GM23338 (cell line): ENCODE measurements at regions not wholly inside any gene's neighbourhood (a gene's known extent, or its start where the extent isn't known, plus 50 kb on each side); places are given as distances from the start of the nearest gene placed in this dataset.

Experiments
- ATAC-seq: fragments of 200-7000 bp; cut with Tn5 transposase; 3 replicates; pipeline ENCODE4 v1.9.1; 2020
- DNase-seq: peaks from one replicate; pipeline ENCODE4 v3.0.0-alpha.2; 2015; ENCODE audit warnings: low spot score
- H2AFZ ChIP-seq: fragments of 200-600 bp; sonication (generic); 2 replicates; pipeline ENCODE4 v1.8.0; 2016; ENCODE audit warnings: antibody characterized with exemption, mild to moderate bottlenecking, moderate library complexity
- H3F3A ChIP-seq: fragments of 200-600 bp; sonication (generic); replicated peaks from 2 replicates; pipeline ENCODE4 v1.8.0; 2017; ENCODE audit warnings: antibody characterized with exemption, mixed run types, low read depth
- H3K27ac ChIP-seq: fragments of 200-600 bp; sonication (generic); 2 replicates; pipeline ENCODE4 v1.6.1; 2016; ENCODE audit warnings: low read depth
- H3K27me3 ChIP-seq: fragments of 200-600 bp; sonication (generic); 2 replicates; pipeline ENCODE4 v1.8.0; 2016; ENCODE audit warnings: mild to moderate bottlenecking, mixed run types, moderate library complexity; ENCODE audit not compliant: insufficient read depth
- H3K36me3 ChIP-seq: fragments of 200-600 bp; sonication (generic); 2 replicates; pipeline ENCODE4 v1.8.0; 2016; ENCODE audit warnings: mild to moderate bottlenecking; ENCODE audit not compliant: insufficient read depth
- H3K4me1 ChIP-seq: fragments of 200-600 bp; sonication (generic); 2 replicates; pipeline ENCODE4 v1.8.0; 2016; ENCODE audit warnings: mild to moderate bottlenecking, moderate library complexity; ENCODE audit not compliant: insufficient read depth
- H3K4me2 ChIP-seq: fragments of 200-600 bp; sonication (generic); 2 replicates; pipeline ENCODE4 v1.7.1; 2017; ENCODE audit warnings: mixed run types
- H3K4me3 ChIP-seq: fragments of 200-600 bp; sonication (generic); 2 replicates; pipeline ENCODE4 v1.6.1; 2016; ENCODE audit warnings: mixed run types
- H3K79me2 ChIP-seq: fragments of 200-600 bp; sonication (generic); replicated peaks from 2 replicates; pipeline ENCODE4 v1.8.0; 2017; ENCODE audit warnings: mild to moderate bottlenecking; ENCODE audit not compliant: insufficient read depth
- H3K9me2 ChIP-seq: fragments of 200-600 bp; sonication (generic); 2 replicates; pipeline ENCODE4 v1.8.0; 2017; ENCODE audit not compliant: insufficient read depth
- H4K20me1 ChIP-seq: fragments of 200-600 bp; sonication (generic); replicated peaks from 2 replicates; pipeline ENCODE4 v1.8.0; 2017; ENCODE audit warnings: mild to moderate bottlenecking; ENCODE audit not compliant: insufficient read depth
- H3K27ac Mint-ChIP-seq: 2 replicates; pipeline ENCODE4 v1.8.0; 2020; ENCODE audit warnings: inconsistent platforms, mild to moderate bottlenecking, moderate library complexity, mixed read lengths
- H3K27me3 Mint-ChIP-seq: 3 replicates; pipeline ENCODE4 v1.8.0; 2022; ENCODE audit warnings: low read depth, mild to moderate bottlenecking, moderate library complexity, mixed read lengths, inconsistent platforms; ENCODE audit not compliant: insufficient read depth, poor library complexity
- H3K36me3 Mint-ChIP-seq: 3 replicates; pipeline ENCODE4 v1.8.0; 2021; ENCODE audit warnings: low read depth, mild to moderate bottlenecking, inconsistent platforms, moderate library complexity, mixed read lengths
- H3K4me1 Mint-ChIP-seq: 3 replicates; pipeline ENCODE4 v1.8.0; 2020; ENCODE audit warnings: mild to moderate bottlenecking, inconsistent platforms, mixed read lengths
- H3K4me3 Mint-ChIP-seq: 3 replicates; pipeline ENCODE4 v1.8.0; 2021; ENCODE audit warnings: moderate library complexity, mild to moderate bottlenecking, inconsistent platforms, mixed read lengths
- H3K9me3 Mint-ChIP-seq: 3 replicates; pipeline ENCODE4 v1.8.0; 2020; ENCODE audit warnings: moderate library complexity, mild to moderate bottlenecking, inconsistent platforms, mixed read lengths
- CREB1 ChIP-seq: fragments of 250-450 bp; sonication (Bioruptor Pico); IDR thresholded peaks from 2 replicates; pipeline ENCODE4 v1.5.0; 2020; ENCODE audit warnings: low read depth, mild to moderate bottlenecking, moderate library complexity
- EZH2 ChIP-seq: fragments of 200-600 bp; sonication (generic); IDR thresholded peaks from one replicate; pipeline ENCODE4 v1.8.0; 2017; ENCODE audit warnings: antibody characterized with exemption, mild to moderate bottlenecking, low read depth; ENCODE audit not compliant: unreplicated experiment
- EZH2phosphoT487 ChIP-seq: fragments of 200-600 bp; sonication (generic); IDR thresholded peaks from one replicate; pipeline ENCODE4 v1.8.1; 2018; ENCODE audit warnings: antibody characterized with exemption; ENCODE audit not compliant: unreplicated experiment
- JUNB ChIP-seq: IDR thresholded peaks from one replicate; pipeline ENCODE4 v1.6.1; 2016; ENCODE audit warnings: antibody characterized with exemption; ENCODE audit not compliant: unreplicated experiment
- NANOG ChIP-seq: IDR thresholded peaks from 2 replicates; pipeline ENCODE4 v1.6.1; 2016; ENCODE audit warnings: antibody characterized with exemption, borderline replicate concordance
- POLR2AphosphoS5 ChIP-seq: IDR thresholded peaks from 2 replicates; pipeline ENCODE4 v1.6.1; 2016; ENCODE audit warnings: antibody characterized with exemption, low read depth
- STAT1 ChIP-seq: IDR thresholded peaks from one replicate; pipeline ENCODE4 v1.6.1; 2016; ENCODE audit warnings: antibody characterized with exemption; ENCODE audit not compliant: unreplicated experiment
- ZNF114 ChIP-seq: fragments of 250-450 bp; sonication (Bioruptor Pico); IDR thresholded peaks from 2 replicates; pipeline ENCODE4 v1.5.0; 2020; ENCODE audit warnings: mild to moderate bottlenecking, moderate library complexity
- ZNF331 ChIP-seq: fragments of 250-450 bp; sonication (Bioruptor Pico); IDR thresholded peaks from 2 replicates; pipeline ENCODE4 v1.5.0; 2020; ENCODE audit warnings: low read depth, mild to moderate bottlenecking, moderate library complexity
- ZNF462 ChIP-seq: fragments of 250-450 bp; sonication (Bioruptor Pico); IDR thresholded peaks from 2 replicates; pipeline ENCODE4 v1.5.0; 2020; ENCODE audit warnings: mild to moderate bottlenecking, moderate library complexity
- TF ChIP-seq, protein P1 (sequence below), 2 experiments: fragments of 200-600 bp in 1 of 2; sonication (generic) in 1 of 2; conservative IDR thresholded peaks; 2 replicates each; pipeline versions ENCODE4 v1.5.1 to v1.6.1; 2016 to 2017; ENCODE audit warnings: antibody characterized with exemption in 2 of 2, low read depth in 2 of 2, mild to moderate bottlenecking in 2 of 2, moderate library complexity in 1 of 2
- TF ChIP-seq, protein P2 (sequence below): IDR thresholded peaks from one replicate; pipeline ENCODE4 v1.6.1; 2018; ENCODE audit warnings: antibody characterized with exemption; ENCODE audit not compliant: unreplicated experiment
- TF ChIP-seq, protein P3 (sequence below): IDR thresholded peaks from 2 replicates; pipeline ENCODE4 v1.6.1; 2016; ENCODE audit warnings: antibody characterized with exemption

GRCh38 chr10:131735577-131735976 is 165.2 kb upstream of the PPP2R2D start:
- H3K4me1 Mint-ChIP-seq: peaks cover 2% of the 10 kb centered on the region; the same call in 1 of the 3 replicates
- ATAC-seq (no peak), DNase-seq (no peak)
- no peak overlapping the region for H2AFZ ChIP-seq
- TF ChIP-seq ZNF462 (CRISPR knock-in tag) (no peak), POLR2AphosphoS5 (no peak), ZNF114 (CRISPR knock-in tag) (no peak), EZH2 (no peak), ZNF331 (CRISPR knock-in tag) (no peak), NANOG (no peak), STAT1 (no peak), JUNB (no peak), EZH2phosphoT487 (no peak), CREB1 (CRISPR knock-in tag) (no peak)
- TF ChIP-seq, protein P1, sequence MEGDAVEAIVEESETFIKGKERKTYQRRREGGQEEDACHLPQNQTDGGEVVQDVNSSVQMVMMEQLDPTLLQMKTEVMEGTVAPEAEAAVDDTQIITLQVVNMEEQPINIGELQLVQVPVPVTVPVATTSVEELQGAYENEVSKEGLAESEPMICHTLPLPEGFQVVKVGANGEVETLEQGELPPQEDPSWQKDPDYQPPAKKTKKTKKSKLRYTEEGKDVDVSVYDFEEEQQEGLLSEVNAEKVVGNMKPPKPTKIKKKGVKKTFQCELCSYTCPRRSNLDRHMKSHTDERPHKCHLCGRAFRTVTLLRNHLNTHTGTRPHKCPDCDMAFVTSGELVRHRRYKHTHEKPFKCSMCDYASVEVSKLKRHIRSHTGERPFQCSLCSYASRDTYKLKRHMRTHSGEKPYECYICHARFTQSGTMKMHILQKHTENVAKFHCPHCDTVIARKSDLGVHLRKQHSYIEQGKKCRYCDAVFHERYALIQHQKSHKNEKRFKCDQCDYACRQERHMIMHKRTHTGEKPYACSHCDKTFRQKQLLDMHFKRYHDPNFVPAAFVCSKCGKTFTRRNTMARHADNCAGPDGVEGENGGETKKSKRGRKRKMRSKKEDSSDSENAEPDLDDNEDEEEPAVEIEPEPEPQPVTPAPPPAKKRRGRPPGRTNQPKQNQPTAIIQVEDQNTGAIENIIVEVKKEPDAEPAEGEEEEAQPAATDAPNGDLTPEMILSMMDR (conservative IDR thresholded peaks at IDR 0.05; ENCODE audit: low read depth in 2 of 2): no peak
- TF ChIP-seq, protein P2, sequence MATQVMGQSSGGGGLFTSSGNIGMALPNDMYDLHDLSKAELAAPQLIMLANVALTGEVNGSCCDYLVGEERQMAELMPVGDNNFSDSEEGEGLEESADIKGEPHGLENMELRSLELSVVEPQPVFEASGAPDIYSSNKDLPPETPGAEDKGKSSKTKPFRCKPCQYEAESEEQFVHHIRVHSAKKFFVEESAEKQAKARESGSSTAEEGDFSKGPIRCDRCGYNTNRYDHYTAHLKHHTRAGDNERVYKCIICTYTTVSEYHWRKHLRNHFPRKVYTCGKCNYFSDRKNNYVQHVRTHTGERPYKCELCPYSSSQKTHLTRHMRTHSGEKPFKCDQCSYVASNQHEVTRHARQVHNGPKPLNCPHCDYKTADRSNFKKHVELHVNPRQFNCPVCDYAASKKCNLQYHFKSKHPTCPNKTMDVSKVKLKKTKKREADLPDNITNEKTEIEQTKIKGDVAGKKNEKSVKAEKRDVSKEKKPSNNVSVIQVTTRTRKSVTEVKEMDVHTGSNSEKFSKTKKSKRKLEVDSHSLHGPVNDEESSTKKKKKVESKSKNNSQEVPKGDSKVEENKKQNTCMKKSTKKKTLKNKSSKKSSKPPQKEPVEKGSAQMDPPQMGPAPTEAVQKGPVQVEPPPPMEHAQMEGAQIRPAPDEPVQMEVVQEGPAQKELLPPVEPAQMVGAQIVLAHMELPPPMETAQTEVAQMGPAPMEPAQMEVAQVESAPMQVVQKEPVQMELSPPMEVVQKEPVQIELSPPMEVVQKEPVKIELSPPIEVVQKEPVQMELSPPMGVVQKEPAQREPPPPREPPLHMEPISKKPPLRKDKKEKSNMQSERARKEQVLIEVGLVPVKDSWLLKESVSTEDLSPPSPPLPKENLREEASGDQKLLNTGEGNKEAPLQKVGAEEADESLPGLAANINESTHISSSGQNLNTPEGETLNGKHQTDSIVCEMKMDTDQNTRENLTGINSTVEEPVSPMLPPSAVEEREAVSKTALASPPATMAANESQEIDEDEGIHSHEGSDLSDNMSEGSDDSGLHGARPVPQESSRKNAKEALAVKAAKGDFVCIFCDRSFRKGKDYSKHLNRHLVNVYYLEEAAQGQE: no peak
- TF ChIP-seq, protein P3, sequence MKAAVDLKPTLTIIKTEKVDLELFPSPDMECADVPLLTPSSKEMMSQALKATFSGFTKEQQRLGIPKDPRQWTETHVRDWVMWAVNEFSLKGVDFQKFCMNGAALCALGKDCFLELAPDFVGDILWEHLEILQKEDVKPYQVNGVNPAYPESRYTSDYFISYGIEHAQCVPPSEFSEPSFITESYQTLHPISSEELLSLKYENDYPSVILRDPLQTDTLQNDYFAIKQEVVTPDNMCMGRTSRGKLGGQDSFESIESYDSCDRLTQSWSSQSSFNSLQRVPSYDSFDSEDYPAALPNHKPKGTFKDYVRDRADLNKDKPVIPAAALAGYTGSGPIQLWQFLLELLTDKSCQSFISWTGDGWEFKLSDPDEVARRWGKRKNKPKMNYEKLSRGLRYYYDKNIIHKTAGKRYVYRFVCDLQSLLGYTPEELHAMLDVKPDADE: no peak
- peaks cover 5% of the 10 kb centered on the region for H3K36me3 Mint-ChIP-seq
- no peaks in the 10 kb centered on the region for H3K79me2 ChIP-seq
- no peaks in the 10 kb centered on the region for H3K9me2 ChIP-seq
- H3K4me3 ChIP-seq: no peak overlapping the region
- H3K9me3 Mint-ChIP-seq: peaks cover 16% of the 10 kb centered on the region
- no peaks in the 10 kb centered on the region for H3K27me3 ChIP-seq
- H3F3A ChIP-seq: no peaks in the 10 kb centered on the region
- peaks cover 3% of the 10 kb centered on the region for H3K27me3 Mint-ChIP-seq
- no peaks in the 10 kb centered on the region for H4K20me1 ChIP-seq
- H3K27ac ChIP-seq: no peak overlapping the region
- H3K4me1 ChIP-seq: no peaks in the 10 kb centered on the region
- no peak overlapping the region for H3K27ac Mint-ChIP-seq
- H3K4me2 ChIP-seq: no peak overlapping the region
- H3K4me3 Mint-ChIP-seq: no peak overlapping the region
- H3K36me3 ChIP-seq: no peaks in the 10 kb centered on the region
